ENCODE measurements at regions not wholly inside any gene's neighbourhood (a gene's known extent, or its start where the extent isn't known, plus 50 kb on each side); places are given as distances from the start of the nearest gene placed in this dataset.

DNA sequence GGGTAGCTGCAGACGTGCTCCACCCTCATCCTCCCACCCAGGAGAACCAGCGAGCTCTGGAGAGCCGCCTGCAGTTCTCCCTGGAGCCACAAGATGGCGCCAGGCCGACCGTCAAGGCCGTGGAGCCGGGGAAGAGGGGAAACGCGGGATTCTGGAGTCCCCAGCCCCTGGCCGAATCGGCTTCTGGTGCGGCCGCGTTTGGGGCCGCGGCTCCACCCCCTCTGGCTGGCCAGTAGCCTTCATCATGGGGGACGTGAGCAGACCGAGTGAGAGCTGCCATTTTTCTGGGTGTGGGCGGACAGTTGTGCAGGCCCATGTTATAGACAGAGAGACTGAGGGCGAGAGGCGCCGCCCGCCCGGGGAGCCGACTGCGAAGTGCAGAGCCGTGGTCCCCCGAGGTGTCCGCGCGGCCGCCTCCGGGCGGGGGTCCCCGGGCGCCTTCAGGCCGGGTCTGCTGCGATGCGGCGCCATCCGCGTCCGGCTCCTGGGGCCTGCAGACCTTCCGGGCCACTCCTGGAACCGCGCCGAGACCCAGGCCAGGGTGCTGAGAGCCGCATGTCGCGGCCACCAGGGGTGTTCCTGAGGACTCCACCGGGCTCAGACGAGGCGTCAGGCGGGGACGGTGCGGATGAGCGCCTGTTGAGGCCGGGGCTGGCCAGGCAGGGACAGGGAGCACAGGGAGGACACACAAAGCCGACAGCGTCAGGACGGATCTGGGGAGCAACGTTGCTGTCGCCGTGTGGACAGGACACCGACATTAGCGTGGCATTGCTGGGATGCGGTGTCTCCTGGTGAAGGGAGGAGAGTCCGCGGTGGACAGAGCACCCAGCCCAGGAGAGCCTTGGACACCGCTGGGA, 418.2 kb upstream of the HS6ST1 start:
- peak; percentile 13 for DNase-seq

- DNase-seq = no peak
Observed at GRCh38 chr2:128737546-128737826, 418.8 kb upstream of the HS6ST1 start.

DNA sequence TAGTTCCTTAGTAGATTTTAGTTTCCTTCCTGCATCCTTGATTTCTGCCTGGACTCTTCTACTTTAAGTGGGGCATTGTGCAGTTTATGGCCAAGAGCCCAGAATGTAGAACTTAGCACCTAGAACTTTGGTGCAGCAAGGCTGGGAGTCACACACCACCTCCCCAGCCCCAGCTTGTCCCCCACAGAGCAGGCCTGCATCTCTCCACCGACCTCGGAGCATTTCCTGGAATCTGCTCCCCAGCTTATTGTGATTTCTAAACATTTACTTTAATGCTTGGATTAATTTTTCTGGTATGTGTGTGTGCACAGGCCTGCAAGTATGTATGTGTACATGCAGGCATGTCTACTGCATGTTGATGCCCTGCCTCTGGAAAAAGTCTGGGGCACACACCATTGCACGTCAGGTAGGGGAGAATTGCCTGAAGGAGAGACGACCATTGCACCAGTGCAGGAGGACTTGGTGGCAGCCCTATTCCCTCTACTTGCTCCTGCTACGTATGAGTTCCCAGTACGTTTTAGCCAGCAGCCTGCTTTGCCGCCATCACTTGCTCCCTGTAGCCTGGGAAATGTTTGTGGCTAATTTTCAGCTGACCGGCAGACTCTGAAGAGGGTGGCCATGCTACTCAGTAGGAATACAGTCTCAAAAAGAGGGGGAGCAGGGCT, 419.9 kb upstream of the HS6ST1 start:
- DNase-seq = no peak

DNA sequence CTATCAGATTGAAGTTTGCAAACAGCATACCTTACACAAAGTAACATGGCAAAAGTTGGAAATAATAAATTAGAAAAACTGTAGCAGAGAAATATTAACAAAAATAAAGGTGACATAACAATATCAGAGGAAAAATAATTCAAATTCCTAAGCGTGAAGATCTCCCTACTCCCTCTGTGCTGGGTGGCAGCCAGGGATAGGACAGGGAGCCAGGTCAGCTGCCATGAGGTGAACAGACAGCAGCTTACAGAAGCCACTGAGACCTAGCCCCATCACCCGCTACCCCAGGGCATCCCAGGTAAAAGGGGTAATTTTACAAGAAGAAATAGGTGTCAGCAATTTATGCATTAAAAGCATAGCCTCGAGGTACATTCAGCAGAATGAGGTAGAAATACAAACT, 423.8 kb upstream of the HS6ST1 start:
- no peak for DNase-seq

GRCh38 chr2:128745946-128746345, 427.3 kb upstream of the HS6ST1 start:
- DNase-seq = no peak

DNA sequence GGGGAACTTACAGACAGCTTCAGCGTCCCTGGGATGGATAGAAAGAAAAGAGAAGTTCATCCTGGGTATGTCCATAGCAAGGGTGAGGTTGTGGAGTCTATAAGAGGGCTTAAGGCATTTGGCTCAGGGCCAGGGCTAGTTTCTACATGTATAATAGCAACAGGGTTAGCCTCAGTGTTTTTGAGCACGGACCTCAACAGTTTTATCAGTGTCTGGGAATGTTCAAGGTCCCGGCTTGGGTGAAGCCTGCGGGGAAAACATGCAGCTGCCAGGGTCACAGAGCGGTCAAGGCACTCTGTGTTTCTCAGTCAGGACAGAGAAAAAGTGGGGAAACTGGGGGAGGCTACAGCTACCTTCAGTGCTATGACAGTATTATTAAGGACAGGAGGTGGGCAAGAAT, 427.7 kb upstream of the HS6ST1 start:
- no peak for DNase-seq

- no peak for DNase-seq
Observed at GRCh38 chr2:128748336-128748735, 429.7 kb upstream of the HS6ST1 start.

DNA sequence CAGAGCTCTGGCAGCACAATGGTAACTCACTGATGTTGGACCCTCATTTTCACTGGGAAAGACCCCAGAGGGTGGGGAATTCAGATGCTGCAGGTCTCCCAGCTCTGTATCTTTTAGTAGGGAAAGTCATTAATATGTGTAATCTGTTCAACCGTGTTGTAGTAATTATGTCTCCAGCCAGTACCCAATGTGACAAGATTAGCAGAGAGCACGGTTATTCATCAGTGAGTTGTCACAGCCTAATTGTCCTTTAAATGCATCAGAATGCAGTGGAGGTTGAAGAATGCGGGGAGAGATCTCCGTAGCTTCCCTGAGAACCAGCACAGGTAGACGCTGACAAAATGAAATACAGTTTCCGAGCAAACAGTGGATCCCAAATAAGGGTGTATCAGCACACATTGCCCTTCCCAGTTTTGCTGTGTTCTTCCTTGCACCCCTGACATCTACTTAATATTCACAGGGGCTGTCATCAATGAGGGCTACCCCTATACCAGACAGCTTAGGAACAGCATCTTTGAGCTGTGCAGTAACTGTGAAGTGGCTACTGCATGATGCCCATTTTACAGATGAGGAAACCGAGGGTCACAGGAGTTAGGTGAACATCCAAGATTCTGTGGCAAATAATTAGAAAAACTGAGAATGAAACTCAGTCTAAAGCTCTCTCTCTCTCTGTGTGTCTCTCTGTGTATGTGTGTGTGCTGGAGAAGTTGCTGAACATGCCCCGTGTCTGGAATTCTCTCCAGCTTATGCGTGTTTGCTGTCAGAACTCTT, 430.4 kb upstream of the HS6ST1 start:
- no peak for DNase-seq

DNA sequence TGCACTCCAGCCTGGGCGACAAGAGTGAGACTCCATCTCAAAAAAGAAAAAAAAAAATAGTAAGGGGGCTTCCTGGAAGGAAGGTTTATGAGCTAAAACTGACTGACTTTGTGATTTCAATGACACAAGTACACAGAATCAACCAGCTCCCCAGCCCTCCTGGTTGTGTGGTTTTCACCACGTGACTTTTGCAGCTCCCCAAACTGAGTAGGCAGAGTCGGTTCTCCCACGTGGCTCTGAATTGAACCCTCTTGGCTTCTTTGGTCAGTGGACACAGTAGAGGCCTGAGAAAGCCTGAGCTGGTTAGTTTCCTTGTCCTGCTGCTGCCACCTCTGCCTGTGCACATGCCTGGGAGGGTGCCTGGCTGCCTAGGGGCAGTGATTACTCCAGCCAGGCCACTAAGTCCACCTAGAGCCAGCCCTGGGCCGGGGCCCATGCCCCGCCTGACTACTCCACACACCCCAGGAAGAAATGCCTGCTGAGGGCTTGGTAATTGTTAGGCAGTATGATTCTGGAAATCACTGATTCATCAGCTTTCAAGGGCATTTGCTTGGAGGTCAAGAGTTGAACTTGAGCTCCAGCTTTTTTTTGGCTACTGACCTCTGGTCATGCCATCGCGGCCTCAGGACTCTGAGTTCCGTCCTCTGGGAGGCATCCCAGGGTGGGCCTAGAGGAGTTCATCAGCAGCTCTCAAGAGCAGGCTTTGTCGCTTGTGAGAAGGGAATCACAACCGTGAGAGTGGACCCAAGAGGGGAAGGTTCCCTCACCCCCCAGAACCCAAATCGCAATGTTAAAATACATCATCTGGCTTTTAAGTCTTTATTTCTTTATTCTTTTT, 431.9 kb upstream of the HS6ST1 start:
- no peak for DNase-seq

DNA sequence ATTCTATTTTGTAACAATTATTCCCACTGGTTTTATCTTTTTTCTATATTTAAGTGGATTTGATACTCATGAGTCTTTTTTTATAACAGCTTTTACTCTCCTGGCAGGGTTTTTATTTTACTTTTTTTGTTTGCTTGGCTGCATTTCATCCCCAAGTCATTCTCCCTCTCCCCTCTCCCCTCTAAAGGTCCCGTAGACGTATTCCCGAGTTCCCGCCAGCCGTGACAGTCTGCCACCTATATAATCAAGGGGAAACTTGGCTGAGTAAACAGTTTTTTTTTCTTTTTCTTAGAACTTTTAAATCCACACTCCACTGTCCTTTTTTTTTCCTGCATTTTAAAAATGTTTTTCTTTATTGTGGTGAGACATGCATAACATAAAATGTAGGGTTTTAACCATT, 433.1 kb upstream of the HS6ST1 start:
- DNase-seq = no peak

DNA sequence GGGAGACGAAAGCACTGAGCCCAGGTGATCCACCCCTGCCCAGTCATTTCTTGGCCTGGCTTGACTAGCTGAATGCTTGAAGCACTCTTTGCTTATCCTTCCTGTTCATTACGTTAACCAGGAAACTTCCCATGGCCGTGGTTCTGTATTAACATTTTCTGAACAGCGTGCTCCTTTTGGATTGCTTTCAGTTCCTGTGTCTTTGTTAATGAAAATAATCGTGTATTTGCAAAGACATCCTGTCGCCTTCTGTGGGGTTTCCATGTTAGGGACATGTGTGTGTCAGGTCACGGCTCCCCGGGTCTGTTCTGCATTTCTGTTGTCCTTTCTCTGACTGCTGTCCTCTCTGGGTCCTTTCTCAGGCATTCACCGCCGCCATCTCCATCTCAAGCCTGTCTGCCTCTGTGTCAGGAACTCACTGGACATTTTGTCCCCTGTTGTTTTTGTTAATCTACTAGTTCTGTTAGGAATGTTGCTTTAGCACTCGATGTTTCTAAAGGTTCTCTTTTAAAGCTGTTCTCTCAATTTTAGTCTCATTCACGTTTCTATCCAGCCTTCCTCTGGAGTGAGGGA, 434.1 kb upstream of the HS6ST1 start:
- no peak for DNase-seq

GRCh38 chr2:128753321-128753720, 434.7 kb upstream of the HS6ST1 start:
- DNase-seq = no peak

DNA sequence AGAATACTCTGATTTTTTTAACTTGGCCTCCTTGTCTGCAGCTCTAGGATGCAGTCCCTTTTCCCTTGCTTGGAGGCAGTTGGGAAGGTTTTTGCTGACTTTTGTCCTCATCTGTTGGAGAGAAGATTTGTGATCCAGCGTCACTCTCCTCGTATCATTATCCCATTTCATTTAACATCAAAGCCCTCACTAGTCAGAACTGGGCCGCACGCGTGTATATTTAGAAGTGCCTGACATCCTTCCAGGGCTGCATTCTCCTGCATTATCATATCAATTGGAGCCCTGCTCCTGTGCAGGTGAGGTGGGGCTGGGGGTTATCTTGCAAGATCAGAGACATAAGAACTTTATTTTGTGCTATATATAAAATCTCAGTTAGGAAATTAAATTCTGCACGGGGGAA, 435.1 kb upstream of the HS6ST1 start:
- no peak for DNase-seq

DNA sequence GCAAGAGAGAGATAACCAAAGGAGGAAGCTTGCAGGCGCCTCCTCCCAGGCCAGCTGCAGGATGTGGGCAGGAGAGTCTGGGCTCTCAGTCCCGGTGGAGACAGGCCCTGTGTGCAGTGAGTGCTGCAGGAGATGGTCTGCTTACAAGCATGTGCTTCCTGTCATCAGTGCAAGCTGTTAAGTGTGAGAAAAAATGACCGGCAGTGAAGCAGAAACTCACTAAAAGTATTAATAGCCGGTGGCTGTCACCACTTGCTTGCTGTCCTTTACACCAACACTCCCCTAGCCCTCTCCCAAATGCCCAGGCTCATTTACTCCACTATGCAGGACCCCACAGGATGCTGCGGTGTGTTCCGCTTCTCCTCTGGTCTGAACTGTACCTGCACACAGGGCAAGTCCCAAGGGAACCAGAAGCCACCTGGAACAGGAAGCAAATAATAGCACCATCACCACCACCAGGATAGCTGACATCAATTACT, 435.6 kb upstream of the HS6ST1 start:
- DNase-seq = no peak

- no peak for DNase-seq
Observed at GRCh38 chr2:128755695-128756364, 437.2 kb upstream of the HS6ST1 start.

GRCh38 chr2:128756365-128756717, 437.7 kb upstream of the HS6ST1 start:
- DNase-seq = no peak

DNA sequence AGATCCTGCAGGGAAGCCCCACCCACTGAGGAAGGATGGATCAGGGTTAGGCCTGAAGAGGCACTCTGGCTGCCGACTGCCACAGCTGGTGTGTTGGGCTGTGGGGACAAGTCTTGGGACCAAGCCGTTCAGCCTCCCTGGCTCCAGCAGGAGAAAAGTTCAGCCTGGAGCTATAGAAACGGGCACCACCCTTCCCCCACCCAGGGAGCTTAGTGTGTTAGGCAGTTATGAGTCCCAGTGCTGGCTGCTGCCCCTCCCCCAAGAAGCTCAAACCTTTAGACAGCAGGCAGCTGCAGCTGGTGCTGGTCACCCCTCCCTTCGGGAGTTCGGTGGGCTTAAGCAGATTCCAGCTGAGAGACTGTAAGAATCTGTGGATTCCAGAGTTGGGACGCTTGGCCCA, 447.1 kb upstream of the HS6ST1 start:
- no peak for DNase-seq

GRCh38 chr2:128768041-128768440, 449.4 kb upstream of the HS6ST1 start:
- no peak for DNase-seq

DNA sequence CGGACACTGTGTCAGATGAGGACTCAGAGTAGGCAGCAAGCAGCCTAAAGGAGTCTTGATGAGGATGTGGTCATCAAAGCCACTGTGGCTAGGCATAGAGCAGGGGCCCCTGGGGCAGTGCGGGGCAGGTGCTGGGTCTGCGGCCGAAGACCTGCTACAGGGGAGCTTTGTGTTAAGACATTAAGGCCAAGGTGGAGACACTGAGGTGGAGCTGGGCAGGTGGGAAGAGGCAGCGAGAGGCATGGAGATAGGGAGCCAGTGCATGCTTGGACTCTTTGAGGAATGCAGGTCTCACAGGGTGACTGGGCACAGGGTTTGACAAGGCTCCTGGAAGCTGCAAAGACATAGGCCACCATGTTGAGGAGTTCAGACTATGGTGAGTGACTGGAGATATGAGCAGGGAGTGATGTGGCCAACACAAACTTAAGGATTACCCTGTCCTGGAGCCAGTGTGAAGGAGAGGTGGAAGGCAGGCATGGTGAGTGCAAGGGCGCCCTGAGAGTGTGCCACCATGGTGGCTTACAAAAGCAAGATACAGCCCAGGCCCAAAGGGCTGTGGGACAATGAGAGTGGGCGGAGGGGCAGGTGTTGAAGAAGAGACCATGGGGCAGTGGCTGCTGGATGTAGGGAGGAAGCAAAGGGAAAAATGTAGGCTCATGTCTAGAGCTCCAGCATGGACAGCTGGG, 450.9 kb upstream of the HS6ST1 start:
- no peak for DNase-seq

GRCh38 chr2:128770143-128771085, 451.7 kb upstream of the HS6ST1 start:
- no peak for DNase-seq
